ENCODE measurements at regions not wholly inside any gene's neighbourhood (a gene's known extent, or its start where the extent isn't known, plus 50 kb on each side); places are given as distances from the start of the nearest gene placed in this dataset.

- TF ChIP-seq CTCF (conservative IDR thresholded peaks at IDR 0.05) (no peak), EZH2 (IDR thresholded peaks at IDR 0.05; ENCODE audit: low read depth) (no peak)
Measured at GRCh38 chr2:343355-343754, 55.5 kb upstream of the ALKAL2 start.
